ENCODE measurements at regions not wholly inside any gene's neighbourhood (a gene's known extent, or its start where the extent isn't known, plus 50 kb on each side); places are given as distances from the start of the nearest gene placed in this dataset.

DNA sequence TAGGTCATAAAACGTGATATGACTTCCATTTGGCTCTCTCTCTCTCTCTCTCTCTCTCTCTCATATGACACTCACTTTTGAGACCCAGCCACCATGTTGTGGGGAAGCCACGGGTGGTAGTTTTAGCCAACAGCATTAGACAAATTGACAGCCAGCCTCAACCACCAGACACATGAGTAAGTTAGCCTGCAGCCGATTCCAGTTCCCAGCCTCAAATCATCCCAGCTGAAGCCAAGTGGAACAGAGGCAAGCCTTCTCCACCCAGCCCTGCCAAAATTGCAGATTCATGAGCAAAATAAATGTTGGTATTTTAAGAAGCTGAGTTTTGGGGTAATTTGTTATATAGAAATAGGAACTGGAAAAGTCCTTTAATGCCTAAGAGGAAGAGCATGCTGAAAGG, 98.0 kb upstream of the DNAH14 start:
- TF ChIP-seq, protein P1, sequence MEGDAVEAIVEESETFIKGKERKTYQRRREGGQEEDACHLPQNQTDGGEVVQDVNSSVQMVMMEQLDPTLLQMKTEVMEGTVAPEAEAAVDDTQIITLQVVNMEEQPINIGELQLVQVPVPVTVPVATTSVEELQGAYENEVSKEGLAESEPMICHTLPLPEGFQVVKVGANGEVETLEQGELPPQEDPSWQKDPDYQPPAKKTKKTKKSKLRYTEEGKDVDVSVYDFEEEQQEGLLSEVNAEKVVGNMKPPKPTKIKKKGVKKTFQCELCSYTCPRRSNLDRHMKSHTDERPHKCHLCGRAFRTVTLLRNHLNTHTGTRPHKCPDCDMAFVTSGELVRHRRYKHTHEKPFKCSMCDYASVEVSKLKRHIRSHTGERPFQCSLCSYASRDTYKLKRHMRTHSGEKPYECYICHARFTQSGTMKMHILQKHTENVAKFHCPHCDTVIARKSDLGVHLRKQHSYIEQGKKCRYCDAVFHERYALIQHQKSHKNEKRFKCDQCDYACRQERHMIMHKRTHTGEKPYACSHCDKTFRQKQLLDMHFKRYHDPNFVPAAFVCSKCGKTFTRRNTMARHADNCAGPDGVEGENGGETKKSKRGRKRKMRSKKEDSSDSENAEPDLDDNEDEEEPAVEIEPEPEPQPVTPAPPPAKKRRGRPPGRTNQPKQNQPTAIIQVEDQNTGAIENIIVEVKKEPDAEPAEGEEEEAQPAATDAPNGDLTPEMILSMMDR (conservative IDR thresholded peaks at IDR 0.05), result no peak
- no peak for TF ChIP-seq ZFX (IDR thresholded peaks at IDR 0.05)

Data from C4-2B (cell line).